ENCODE measurements at regions not wholly inside any gene's neighbourhood (a gene's known extent, or its start where the extent isn't known, plus 50 kb on each side); places are given as distances from the start of the nearest gene placed in this dataset.

DNA sequence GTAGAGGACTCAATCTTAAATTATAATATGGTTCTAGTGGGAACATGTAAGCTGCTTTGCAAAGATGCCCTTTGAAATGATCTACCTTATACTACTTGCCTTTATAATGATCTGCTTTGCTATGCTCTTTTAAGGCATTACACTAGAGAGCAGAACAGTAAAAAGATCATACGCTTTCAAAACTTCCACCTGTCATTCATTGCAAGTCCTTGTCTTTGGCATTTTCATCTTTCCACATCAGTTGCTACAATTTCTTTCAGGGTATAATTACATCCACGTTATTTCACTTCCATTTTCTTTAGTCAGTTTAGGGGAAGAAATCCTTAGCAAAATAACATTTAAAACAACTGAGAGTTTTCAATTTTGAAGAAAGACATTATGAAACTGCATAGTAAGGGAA is 80.3 kb downstream of the ACTBL2 start (continued):
- TF ChIP-seq ZNF768 (tag by site-specific recombination; IDR thresholded peaks at IDR 0.05) (no peak), ZNF677 (tag by site-specific recombination; IDR thresholded peaks at IDR 0.05) (no peak), ZNF354C (tag by site-specific recombination; IDR thresholded peaks at IDR 0.05; ENCODE audit: borderline replicate concordance, low read depth) (no peak), RBAK (tag by site-specific recombination; IDR thresholded peaks at IDR 0.05) (no peak)

DNA sequence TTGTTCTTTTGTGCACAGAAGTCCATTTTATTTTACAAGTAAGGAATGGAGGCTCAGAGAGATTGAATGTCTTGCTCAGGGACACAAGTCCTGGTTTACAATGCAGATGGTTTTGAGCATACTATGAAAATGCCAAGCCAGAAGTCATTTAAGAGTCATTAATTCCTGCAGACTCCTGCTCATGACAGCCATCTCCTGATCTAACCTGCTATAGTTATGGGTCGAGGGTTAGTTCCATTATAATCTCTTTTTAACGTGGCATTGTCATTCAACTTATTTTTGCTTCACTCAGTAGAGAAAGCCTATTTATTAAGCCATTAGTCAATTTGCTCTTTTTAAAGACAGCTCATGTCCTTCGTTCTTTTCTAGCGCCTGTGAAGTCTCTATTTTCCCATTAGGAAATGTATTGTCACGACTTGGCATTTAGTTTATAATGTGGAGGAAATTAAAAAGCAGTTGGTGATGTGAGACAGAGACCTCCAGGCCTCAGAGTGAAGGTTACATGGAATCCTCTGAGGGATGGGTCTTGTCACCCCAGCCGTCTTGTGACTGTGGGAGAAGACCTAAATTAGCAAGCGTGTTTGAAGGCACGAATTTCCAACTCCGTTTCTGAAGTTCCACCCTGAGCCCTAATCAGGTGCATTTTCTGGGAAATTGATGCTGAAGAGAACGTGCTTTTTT is 84.1 kb downstream of the ACTBL2 start:
- POLR2A ChIA-PET = no interaction called here
- CTCF ChIA-PET = interaction anchor here (0.5 to 1.2 kb wide), 2 partner anchors 47 to 827 kb away, joined by 3 read pairs; no protein-coding TSS in a partner anchor
- no peaks in the 10 kb centered on the region for H3K4me1 ChIP-seq (ENCODE audit: control insufficient read depth, insufficient read depth, low read length)
- no peaks in the 10 kb centered on the region for H3K9me3 ChIP-seq (ENCODE audit: control insufficient read depth, insufficient read depth, low read depth, low read length)
- no peaks in the 10 kb centered on the region for H3K36me3 ChIP-seq (ENCODE audit: control insufficient read depth in 2 of 2, insufficient read depth in 1 of 2, low read length in 2 of 2)
- H3K27ac ChIP-seq (ENCODE audit: extremely low read depth, low read depth, low read length) = no peak overlapping the region
- TF ChIP-seq ZNF274 (IDR thresholded peaks at IDR 0.05; ENCODE audit: low read length) (no peak), ZNF274 (tag by site-specific recombination; IDR thresholded peaks at IDR 0.05; ENCODE audit: borderline replicate concordance) (no peak), ZNF223 (tag by site-specific recombination; IDR thresholded peaks at IDR 0.05) (no peak), ZNF701 (tag by site-specific recombination; IDR thresholded peaks at IDR 0.05) (no peak), ZFP69B (tag by site-specific recombination; IDR thresholded peaks at IDR 0.05) (no peak)
- H3K4me3 ChIP-seq (ENCODE audit: low read depth, low read length) = no peak overlapping the region

DNA sequence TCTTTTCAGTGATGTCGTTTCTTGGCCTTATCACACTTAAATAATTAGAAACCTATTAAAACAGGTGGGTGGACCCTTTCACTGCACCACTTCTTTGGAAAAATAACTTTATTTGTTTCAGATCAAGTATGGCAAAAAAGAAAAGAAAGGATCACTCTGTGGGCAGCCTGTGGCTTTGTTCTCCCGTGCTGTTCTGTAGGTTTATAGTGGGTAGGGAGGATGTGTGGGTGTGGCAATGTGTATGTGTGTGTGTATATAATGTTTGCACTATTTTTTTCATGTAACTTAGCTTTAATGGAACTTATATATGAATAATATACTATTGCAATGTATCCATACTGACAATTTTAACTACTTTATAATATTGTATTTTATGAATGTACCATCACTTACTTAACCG is 85.9 kb downstream of the ACTBL2 start:
- TF ChIP-seq EGR2 (tag by site-specific recombination; IDR thresholded peaks at IDR 0.05; ENCODE audit: low read depth) (peak; percentile 84), ZNF501 (tag by site-specific recombination; IDR thresholded peaks at IDR 0.05) (no peak), ZFHX2 (tag by site-specific recombination; conservative IDR thresholded peaks at IDR 0.05) (peak; percentile 78)
- POLR2A ChIA-PET = no interaction called here
- Histone ChIP-seq H3K27ac (ENCODE audit: extremely low read depth, low read depth, low read length) (no peak overlapping the region), H3K9me3 (ENCODE audit: control insufficient read depth, insufficient read depth, low read depth, low read length) (no peaks in the 10 kb centered on the region), H3K36me3 (ENCODE audit: control insufficient read depth in 2 of 2, insufficient read depth in 1 of 2, low read length in 2 of 2) (no peaks in the 10 kb centered on the region), H3K4me1 (ENCODE audit: control insufficient read depth, insufficient read depth, low read length) (no peaks in the 10 kb centered on the region), H3K4me3 (ENCODE audit: low read depth, low read length) (no peak overlapping the region)
- CTCF ChIA-PET = no interaction called here

GRCh38 chr5:57394421-57395210 is 88.0 kb downstream of the ACTBL2 start:
- no peak overlapping the region for H3K4me3 ChIP-seq (ENCODE audit: low read depth, low read length)
- ChIA-PET CTCF (no interaction called here), POLR2A (no interaction called here)
- no peaks in the 10 kb centered on the region for H3K4me1 ChIP-seq (ENCODE audit: control insufficient read depth, insufficient read depth, low read length)
- H3K9me3 ChIP-seq (ENCODE audit: control insufficient read depth, insufficient read depth, low read depth, low read length) = no peaks in the 10 kb centered on the region
- TF ChIP-seq ELK4 (IDR thresholded peaks at IDR 0.05; ENCODE audit: borderline replicate concordance, low read depth, low read length) = no peak
- TF ChIP-seq ZNF140 (tag by site-specific recombination; IDR thresholded peaks at IDR 0.05) = no peak
- no peak for TF ChIP-seq ZNF169 (tag by site-specific recombination; IDR thresholded peaks at IDR 0.05)
- TF ChIP-seq, protein P1, sequence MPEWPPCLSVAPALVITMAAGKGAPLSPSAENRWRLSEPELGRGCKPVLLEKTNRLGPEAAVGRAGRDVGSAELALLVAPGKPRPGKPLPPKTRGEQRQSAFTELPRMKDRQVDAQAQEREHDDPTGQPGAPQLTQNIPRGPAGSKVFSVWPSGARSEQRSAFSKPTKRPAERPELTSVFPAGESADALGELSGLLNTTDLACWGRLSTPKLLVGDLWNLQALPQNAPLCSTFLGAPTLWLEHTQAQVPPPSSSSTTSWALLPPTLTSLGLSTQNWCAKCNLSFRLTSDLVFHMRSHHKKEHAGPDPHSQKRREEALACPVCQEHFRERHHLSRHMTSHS (tag by site-specific recombination; IDR thresholded peaks at IDR 0.05) = no peak
- no peak for TF ChIP-seq ZNF521 (tag by site-specific recombination; IDR thresholded peaks at IDR 0.05)
- no peak for TF ChIP-seq ZNF138 (tag by site-specific recombination; IDR thresholded peaks at IDR 0.05; ENCODE audit: borderline replicate concordance)
- no peak for TF ChIP-seq ZNF623 (tag by site-specific recombination; IDR thresholded peaks at IDR 0.05)
- TF ChIP-seq GLIS1 (tag by site-specific recombination; IDR thresholded peaks at IDR 0.05) = no peak
- no peak for TF ChIP-seq ZBTB44 (tag by site-specific recombination; IDR thresholded peaks at IDR 0.05)
- TF ChIP-seq ZBTB11 (tag by site-specific recombination; conservative IDR thresholded peaks at IDR 0.05; ENCODE audit: low read depth) = no peak
- no peak for TF ChIP-seq ZNF335 (tag by site-specific recombination; conservative IDR thresholded peaks at IDR 0.05)
- H3K36me3 ChIP-seq (ENCODE audit: control insufficient read depth in 2 of 2, insufficient read depth in 1 of 2, low read length in 2 of 2) = no peaks in the 10 kb centered on the region
- H3K27ac ChIP-seq (ENCODE audit: extremely low read depth, low read depth, low read length) = no peak overlapping the region
